HUDEP-2 (cell line): ENCODE measurements at regions not wholly inside any gene's neighbourhood (a gene's known extent, or its start where the extent isn't known, plus 50 kb on each side); places are given as distances from the start of the nearest gene placed in this dataset.

Experiments
- DNase-seq, 76 experiments: peaks; one replicate each; lab custom pipeline; 2025; ENCODE audit not compliant: unreplicated experiment in 76 of 76; lab: John Stamatoyannopoulos, UW

- no peak for DNase-seq
Observed at GRCh38 chr20:11604339-11604738, 313.4 kb upstream of the BTBD3 start.

DNA sequence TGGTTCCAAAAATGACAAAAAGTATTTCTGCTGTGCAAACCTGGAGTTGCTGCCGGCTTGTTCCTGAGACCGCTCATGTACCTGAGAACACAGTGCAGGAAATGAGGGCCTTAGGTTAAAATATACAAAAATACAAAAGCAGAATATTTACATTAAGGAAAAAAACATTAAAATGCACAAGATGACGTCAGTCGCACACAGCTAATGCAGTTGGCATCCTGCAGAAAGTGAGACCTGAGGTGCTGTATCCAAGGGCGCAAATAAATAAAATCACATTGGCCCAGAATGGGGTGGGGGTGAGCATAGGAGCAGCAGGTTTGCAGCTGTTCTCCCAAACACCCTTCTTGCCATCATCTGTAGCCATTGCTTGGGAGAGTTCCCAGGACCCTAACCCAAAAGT lies 310.6 kb upstream of the BTBD3 start:
- no peak for DNase-seq

GRCh38 chr20:11608736-11609135 lies 309.0 kb upstream of the BTBD3 start:
- no peak for DNase-seq

DNA sequence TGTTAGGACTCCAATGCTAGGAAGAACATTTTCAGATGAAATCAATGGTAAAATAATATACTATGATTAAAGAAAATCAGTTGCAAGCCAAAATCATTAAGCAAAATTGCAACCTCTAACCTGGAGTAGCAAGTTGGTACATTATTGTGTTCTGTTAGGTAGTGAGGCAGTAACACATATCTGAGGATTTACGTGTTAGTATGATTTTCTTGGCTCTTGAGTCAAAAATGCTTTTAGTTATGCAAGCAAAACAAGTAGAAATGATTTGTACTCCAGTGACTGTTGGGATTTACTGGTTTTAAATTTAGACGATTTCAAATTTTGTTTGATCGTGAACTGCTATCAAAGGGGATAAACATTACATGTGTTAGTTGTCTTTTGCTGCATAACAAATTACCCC lies 293.0 kb upstream of the BTBD3 start:
- DNase-seq = no peak

GRCh38 chr20:11626551-11626950 lies 291.1 kb upstream of the BTBD3 start:
- DNase-seq = no peak

DNA sequence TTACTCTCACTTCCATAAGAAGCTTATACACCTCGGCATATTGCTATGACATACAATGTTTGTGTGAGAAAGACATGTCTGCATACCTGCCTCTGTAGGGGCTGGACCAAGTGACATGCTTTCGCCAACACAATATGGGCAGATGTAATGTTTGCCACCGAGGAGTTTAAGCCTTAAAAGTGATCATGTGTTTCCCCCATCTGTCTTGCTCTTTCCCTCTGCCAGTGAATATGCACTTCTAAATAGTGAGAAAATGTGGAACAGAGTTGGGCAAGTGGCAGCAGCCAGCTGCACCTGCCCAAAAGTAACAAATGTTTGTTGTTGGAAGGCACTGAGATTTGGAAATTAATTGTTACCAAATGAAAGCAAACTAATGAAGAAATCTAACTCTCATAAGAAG lies 274.8 kb upstream of the BTBD3 start:
- no peak for DNase-seq

DNA sequence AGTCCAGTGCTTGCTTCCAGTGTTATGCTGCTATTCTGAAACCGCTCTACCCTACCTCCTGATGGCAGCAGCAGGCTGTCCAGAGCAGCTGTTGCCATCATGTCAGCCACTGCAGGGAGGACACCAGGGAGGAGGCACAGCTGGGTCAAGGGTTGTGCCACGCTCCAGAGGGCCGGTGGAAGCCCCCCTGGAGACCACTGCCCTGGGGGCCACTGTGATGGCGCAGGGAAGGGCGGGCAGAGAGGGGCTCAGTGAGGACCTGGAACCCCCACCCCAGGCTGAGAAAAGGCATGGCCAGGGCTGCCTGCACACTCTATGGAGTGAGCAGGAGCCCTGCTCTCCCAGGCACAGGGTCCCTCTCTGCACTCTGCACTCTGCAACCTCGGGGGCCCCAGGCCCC lies 271.3 kb upstream of the BTBD3 start:
- no peak for DNase-seq

DNA sequence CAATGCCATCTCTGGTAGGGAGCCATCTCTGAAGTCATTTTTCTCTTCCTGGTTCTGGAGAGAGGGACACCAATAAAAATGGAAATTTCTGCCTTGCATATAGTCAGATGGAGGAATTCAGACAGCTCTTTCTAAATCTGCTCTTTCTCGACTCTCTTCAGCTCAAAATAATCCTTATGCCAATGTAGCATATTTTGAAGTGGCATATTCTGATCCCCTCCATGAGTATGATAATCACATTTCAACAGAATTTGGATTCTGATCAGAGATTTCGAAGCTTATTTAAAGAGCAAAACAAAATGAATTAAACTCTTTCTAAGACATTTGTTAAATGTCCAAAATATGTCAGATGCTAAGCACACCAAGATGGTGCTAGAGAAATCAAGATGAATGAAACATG lies 267.1 kb upstream of the BTBD3 start:
- DNase-seq = no peak

DNA sequence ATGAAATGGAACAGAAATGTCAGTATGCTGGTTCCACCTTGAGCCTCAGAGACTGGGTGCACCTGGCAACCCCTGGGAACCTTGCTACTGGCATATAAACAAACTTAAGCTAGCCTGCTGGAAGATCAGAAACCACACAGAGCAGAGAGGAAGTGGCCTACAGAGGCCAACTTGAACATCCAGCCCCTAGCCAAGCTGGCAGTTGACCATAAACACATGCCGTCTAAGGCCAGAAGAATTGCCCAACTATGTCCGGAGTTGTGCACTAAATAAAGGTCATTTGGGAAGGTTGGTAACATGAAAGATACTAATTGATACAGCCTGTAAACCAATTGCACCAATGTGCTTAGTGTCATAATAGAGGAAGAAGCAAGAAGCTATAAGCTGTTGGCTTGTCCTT lies 266.6 kb upstream of the BTBD3 start:
- DNase-seq = no peak

DNA sequence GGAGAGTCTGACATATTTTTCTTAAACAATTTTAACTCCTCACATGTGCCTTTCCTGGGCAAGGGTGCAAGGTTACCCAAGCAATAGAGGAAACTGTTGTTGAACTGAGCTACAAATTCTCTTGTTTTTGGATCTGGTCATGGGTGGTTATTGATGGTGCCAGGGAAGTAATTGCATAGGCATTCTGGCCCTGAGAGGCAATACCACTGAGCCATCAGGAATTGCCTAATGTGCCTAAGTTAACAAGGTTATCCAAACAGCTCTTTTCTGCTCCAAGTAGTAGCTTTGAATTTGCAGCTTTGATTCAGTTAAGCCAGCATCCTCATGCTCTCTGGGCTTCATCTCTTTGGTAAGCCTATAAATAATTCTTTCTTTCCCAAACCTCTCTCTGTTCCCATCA lies 266.0 kb upstream of the BTBD3 start:
- no peak for DNase-seq

DNA sequence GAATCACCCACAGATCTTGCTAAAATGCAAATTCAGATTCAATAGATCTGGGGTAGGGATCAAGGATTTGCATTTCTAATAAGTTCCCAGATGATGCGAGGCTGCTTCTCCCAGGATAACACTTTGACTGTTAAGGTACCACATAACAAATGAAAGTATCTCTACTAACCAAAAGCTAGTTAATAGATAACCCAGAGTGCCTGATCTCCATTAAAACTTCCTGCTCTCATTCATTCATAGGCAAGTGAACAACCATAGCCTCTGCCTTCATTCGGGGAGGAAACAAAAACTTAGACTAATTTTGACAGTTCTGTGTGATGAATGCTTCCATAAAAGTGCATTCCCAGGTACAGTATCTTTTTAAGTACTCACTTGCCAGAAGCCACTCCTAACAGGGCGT lies 265.6 kb upstream of the BTBD3 start:
- DNase-seq = no peak

DNA sequence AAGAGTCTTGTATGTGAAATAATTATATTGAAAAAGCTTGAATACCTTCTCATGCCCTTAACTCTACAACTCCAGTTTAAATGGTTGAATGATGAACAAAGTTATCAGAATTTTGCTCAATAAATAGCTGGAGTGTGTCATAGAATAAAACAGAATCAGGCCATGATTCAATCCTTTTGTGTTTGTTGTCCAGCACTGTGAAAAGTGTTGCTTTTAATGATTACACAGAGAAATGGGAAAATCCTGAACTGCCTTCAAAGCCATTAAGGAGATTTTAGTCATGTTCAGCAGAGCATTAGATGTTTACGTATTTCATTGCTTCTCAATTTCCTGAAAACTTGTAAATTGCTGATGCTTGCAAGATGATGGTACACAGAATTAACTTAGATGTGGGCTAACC lies 262.9 kb upstream of the BTBD3 start:
- no peak for DNase-seq

GRCh38 chr20:11660673-11661072 lies 257.0 kb upstream of the BTBD3 start:
- no peak for DNase-seq

GRCh38 chr20:11671015-11671511 lies 246.6 kb upstream of the BTBD3 start:
- DNase-seq = no peak

DNA sequence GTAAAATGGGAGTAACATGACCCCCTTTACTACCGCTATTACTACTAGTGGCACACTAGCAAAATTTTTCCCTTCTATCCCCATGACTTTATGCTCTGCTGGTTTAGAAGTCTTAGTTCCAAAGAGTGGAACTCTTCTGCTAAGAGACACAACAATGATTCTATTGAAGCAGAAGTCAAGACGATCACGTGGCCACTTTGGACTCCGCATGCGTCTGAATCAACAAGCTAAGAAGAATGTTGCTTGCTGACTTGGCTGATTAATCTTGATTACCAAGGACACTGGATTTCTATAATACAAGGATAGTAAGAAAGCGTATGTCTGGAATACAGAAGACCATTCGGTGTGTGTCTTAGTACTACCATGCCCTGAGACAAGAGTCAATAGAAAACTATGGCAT lies 244.7 kb upstream of the BTBD3 start:
- DNase-seq = no peak

DNA sequence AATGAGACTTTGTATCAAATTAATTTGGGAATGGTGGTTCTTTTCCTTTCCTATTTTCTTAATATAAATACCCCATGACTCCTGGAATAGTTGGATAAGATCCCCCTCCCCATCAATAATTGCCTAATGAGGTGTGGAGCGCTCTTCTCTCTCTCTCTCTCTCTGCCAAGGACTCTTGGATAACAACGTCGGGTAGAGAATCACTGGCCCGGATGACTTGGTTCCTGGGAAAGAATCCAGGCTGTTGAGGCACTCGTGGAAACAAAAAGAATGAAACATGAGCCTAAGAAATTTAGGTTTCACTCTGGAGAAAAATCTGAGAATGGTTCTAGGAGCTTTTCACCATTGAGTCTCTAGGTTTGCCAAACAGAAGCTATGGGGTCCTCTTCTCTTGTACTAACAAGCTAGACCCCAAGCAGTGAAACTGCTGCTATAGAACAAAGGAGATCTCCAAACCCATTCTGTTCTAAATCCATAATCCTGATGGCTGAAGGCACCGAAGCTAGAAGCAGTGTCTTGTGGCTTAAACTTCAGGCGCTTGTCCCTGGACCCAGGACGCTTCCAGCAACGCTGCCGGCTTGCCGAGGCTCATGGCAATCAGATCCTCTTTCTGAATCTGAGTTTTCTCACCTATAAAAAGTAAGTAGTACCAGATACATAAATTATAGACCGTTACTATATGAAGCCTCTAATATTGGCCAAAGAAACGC lies 241.6 kb upstream of the BTBD3 start:
- no peak for DNase-seq

GRCh38 chr20:11676630-11677287 lies 240.9 kb upstream of the BTBD3 start:
- peak in 15 of 76 experiments; percentile 0 to 44 (median 2) for DNase-seq

DNA sequence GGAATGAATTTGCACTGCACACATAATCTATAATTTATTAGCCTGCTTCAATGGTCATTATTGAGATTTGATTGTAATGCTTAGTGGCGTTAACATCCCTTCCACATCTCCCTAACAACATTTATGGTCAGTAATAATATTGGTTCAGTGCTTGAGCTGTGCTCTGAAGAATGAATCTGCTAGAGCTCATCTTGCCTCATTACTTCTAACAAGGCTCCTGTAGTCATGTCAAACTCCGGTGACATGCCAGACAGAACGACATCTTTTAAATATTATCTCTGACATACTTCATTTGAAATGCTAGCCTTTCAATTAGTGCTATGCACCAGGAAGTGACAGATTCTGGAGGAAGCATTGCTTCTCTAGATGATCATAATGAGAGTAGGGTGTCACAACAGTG lies 240.3 kb upstream of the BTBD3 start:
- DNase-seq = no peak

DNA sequence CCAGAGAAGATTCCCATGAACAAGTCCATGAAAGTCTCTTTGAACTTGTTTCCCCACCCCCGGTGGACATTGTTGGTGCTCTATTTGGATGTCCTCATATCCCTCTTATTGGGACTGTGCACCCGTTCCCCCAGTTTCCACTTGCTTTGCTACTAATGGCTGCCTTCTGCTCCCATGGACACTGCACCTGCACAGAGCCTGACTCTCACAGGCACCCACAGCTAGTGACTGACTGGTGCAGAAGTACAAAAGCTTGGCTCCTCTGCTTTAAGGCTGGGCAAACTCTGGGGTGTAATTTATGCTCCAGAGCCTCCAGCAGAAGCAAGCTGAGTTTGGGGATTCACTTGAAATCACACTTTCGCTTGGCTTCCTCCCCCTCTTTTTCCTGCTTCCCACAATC lies 239.9 kb upstream of the BTBD3 start:
- no peak for DNase-seq

- no peak for DNase-seq
Observed at GRCh38 chr20:11682285-11682684, 235.4 kb upstream of the BTBD3 start.

- DNase-seq = no peak
Observed at GRCh38 chr20:11686195-11686594, 231.5 kb upstream of the BTBD3 start.

- no peak for DNase-seq
Observed at GRCh38 chr20:11686820-11687543, 230.7 kb upstream of the BTBD3 start.
